Activated CD4-positive, CD25-positive, alpha-beta regulatory T cell treated with anti-CD3 and anti-CD28 coated beads, Interleukin-2, amount 50 U/mL, for 24 hours (primary cell): ENCODE measurements at regions not wholly inside any gene's neighbourhood (a gene's known extent, or its start where the extent isn't known, plus 50 kb on each side); places are given as distances from the start of the nearest gene placed in this dataset.

Experiments used
- ATAC-seq, 2 donors: fragments of 150-1000 bp; cut with Tn5 transposase; one replicate each; pipeline ENCODE4 v1.10.0; 2021; ENCODE audit warnings: mild to moderate bottlenecking in 1 of 2, moderate library complexity in 1 of 2

DNA sequence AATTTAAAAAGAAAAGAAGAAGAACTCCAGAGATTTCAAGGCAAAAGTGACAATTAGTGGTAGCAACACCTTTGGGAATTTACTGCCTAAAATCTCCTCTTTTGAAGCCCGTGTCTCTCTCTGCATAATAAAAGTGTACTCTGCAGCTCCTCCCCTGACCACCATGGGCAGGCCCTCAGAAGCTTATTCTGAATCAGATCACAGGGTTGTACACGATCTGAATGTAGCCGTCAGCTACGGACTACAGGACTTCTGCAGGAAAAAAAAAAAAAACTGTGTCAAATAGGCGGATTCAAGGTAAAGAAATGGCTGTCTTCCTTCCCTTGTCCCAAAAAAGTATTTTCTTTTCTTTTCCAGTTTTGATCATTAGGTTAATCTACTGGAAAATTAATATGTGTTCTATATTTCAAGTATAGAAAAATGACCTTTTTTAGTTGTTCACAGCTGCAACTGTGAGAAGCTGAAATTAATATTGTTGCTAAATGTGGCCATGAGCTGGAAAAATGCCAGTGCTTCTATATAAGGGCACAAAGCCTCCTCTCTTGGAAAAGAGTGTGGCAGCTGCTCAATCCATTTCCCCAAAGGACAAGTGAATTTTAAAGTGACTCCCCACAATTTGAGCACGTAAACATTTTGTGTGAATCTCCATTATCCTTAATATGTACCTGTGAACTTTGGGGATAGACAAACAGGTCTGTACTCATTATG, 397.4 kb downstream of the C6orf118 start:
- no peak for ATAC-seq

DNA sequence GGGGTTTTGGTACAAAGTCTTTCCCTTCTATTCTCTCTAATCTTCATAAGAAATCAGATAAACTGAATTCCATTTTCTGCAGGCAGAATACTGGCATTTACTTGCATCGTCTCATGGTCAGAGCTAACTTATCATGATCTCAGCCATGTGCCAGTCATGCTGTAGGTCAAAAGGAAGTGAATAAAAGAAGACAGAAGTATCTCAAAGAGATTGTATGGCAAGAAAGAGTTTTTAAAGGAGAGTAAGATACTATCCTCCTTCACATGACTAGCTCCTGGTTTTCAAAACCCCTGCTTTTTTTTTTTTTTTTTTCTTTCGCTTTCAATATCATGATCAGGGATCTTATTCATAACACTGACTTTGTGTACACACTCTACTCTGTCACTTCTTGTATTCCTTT, 398.3 kb downstream of the C6orf118 start:
- ATAC-seq: no peak

DNA sequence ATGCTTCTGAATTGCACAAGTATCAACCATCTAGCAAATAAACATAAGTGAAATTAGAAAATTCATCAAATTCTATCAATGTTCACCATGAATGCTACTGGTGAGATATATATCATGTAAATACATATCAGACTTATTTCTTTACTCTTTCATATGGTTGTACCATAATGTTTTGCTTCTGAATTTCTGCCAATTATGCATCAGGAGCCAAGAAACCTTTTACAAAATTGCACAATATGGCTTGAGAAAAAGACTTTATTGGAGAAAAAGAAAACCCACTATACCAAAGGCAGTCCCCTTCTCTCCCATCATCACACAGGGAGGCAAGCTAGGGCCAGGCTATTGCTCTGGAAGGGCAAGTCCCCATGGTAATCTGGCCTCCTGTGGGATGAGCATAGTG, 402.6 kb downstream of the C6orf118 start:
- ATAC-seq: no peak

DNA sequence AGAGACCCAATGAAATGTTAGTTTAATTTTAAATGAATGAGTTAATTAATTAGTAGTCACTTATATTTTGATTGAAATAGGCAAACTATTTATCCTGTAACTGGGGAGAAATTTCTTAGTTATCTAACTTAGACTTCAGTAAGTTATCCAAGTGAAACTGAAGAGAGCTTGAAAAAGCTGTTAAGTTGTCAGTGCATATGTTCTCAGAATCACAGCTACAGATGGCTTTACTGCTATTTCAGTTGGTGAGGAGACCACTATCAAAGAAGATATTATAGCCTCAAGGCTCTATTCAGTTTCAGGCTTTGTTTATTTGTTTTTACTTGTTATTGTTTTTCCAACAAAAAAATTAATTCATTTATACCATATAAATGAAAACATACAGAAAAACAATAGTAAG, 404.1 kb downstream of the C6orf118 start:
- ATAC-seq: no peak

DNA sequence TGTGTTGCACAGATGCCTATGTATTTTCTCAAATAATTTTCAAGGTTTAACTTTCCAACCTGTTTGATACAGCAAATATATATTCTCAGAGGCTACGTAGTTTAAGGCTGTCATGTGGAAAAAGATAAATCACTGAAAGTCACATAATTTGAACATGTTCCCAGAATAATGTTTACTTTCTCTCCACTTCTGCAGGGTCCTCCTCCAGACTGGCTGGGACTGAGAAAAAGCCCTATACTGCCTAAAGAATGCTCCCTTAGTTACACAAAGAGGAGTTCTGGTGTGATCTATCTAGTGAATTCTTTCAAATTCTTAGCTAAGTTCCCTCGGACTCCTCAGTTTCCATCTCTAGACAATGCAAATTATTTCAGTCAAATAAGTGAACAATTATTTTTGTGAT, 411.0 kb downstream of the C6orf118 start:
- ATAC-seq: no peak

DNA sequence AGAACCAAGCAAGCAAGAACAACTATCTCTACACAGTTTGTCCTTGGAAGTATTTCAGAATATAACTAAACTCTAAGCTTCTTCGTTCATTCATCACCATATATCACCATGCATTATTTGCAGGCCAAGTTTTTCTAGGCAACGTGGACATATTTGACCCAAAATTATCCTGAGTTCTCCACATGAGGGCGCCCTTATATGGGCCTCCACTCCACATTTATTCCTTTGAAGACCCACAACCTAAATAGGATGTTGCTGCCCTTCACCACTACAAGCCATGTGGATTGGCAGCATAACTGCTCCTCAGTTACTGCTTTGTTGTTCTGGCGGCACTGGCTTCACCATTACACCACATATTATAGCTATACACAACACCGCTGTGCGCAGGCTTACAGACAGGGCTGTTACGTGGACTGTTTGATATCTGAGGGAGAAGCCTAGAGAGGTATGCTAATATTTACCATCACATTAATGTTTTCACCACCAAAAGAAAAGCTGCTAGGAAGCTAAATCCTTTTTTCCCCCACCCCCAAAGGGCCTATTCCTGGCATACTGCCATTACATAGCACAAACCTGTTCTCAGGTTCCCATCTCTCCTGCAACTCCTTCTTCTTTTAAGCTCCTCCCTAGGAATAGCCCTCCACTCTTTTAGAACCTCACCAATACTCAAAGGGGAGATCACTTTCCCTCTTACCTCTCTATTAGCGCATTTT, 411.7 kb downstream of the C6orf118 start:
- ATAC-seq: no peak

DNA sequence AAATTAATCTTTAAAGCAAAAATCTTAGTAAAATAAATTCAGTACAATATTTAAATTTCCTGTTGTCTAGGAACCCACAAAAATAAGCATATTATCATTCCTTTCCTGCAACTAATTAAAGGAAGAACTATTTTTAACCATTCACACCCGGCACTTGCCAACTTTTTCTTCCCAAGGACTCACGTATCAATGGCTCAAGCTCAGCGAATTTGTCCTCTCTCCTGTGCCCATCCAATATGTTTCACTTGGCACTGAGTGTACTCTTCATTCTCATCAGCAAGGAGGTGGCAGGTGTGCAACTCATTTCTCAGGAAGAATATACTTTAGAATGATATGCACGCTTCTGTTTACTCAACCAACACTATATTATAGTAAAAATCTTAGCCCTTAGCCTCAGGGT, 419.4 kb downstream of the C6orf118 start:
- no peak for ATAC-seq

DNA sequence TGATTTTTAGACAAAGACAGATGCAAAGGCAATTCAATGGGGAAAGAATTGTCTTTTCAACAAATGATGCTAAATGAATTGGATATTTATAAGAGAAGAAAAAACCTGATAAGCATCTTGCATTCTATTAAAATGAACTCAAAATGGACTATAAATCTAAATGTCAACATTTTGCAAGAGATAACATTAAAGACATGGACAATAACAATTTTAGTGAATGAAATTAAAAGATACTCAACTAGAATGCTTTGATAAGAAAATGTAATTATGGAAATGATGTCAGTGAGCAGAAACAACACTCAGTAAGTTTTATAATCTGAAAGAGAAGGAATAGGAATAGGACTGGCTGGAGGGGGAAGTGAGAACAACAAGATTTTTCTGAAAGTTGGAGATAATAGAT, 421.7 kb downstream of the C6orf118 start:
- ATAC-seq: no peak

DNA sequence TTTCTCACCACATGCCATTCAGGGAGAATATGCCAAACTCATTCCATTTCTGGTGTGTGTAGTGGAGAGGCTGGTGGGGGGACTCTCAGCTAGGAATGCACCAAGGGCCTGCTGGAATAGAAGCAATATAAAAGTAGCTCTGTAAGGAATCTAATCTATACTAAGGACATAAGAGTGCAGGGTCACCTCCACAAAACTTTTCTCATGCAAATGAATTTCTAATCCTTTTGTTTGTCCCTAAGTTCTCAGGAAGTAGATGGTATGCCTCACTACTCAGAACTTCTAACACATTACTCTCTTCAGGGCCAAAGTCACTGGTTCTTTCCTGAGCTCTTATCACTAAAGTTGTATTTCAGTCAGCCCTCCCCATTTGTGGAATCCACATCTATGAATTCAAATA, 427.2 kb downstream of the C6orf118 start:
- no peak for ATAC-seq

DNA sequence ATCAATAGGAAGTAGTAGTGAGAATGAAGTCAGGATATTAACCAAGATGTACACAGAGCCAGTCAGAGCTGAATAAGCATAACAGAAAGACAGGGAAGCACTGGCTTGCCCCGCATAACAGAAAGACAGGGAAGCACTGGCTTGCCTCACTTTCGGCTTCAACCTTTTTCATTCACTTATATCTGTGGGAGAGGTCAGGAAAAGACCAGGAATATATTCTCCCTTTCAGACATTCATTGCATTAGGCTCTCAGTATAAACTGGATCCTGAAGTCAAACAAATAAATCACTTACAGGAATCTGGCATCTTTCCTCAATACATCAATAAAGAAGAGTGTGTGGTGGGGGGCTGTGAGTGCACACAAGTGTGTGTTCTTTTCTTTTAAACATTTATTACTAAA, 437.6 kb downstream of the C6orf118 start:
- ATAC-seq: no peak

DNA sequence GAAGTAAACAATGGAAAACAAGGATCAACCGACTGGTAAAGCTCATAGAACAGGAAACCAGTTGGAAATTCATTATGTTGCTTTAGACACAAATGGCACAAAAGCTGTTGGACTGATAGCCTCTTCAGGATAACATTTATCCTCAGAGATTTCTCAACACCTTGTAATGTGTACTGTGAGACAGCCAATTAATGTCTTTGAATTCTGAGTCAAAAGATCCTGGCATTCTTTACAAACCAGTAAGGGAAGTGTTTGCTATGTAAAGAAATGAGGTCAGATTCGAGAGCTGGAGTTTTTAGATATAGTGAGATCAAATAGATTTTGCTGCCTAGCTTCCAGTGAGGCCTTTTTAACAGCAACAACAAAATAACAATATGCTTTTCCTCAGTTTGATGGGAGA, 439.2 kb downstream of the C6orf118 start:
- ATAC-seq: no peak

DNA sequence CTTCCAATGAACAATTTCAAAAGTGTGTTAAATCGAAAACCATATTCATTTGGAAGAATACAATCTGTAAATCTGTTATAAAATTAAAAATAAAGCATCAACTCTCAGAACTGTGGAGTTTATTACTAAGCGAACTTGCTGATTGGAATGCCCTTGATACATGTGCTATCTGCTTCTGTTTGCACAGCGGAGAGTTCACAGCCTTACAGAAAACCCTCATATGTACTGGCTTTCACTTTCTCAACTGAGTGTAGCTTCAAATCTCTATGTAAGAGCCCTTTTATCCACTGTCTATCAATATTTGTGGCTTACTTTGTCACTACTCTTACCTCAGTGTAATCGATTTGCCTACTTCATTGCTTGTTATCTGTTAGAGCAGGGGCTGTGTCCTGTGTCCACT, 447.4 kb downstream of the C6orf118 start:
- ATAC-seq: no peak

DNA sequence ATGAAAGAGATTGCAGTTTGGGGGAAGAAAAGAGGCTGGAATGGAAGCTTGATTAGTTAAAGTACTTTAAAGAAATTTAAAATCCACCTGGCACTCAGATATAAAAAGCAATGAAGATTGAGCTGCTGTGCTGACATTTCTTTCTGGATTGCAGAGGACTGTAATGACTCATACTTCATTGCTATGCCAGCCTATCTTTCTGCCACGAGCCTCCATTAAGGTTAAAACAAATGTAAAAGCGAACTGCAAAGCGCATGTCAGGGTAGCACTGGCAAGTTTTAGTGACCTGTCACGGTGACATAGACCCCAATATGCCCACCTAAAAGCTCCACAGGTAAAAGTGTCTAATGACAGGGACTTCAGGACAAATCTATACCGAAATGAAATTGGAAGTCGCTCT, 449.6 kb downstream of the C6orf118 start:
- ATAC-seq: no peak

DNA sequence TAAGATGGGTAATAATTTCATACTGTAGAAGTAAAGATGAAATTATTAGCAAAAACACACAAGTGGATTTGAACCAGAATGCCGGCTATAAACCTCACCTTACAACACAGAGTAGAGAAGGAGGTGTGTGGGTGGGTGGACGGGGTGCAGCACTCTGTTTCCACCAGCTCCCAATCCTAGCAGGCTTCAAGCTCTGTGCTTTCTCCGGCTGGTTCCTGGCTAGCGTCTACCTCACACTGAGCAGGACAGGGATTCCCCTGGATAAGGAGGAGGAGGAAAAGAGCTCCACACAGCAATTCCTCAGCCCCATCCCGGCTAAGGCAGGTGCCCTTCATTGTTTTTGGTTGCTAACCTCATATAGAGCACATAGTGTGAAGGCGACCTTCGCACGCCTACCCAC, 453.3 kb downstream of the C6orf118 start:
- ATAC-seq: no peak

DNA sequence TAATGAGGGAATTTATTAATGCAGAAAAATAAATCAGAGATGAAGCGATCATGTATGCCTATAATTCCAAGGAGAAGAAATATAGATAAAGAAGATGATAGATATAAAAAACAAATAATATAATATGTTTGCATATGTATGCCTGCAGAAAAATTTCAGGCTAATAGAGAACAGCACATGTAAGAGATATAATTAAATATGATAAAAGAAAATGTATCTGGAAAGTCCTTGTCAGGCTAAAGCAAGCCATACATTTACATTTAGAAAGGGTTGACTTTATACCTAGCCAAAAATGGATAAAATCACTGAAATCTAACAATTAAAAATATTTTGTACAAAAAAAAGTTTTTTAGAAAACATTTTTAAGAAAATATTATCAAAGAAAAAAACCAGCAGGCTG, 454.1 kb downstream of the C6orf118 start:
- no peak for ATAC-seq

DNA sequence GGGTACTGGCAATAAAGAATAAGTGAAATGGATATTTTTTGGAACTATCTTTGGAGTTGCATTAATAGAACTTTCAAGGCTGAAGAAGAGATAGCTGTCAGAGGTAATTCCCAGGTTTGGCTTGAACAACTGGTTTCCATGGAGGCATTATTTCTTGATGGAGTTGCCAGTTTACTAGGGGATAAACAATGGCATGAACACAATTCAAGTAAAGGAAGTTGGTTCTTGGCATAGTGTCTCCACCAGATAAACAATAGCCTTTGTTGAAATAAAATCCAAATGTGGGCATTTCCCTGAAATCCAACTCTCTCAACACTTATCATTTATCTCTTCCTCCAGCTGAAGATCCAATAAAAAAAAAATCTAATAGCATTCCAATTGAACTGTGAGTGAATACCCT, 454.9 kb downstream of the C6orf118 start:
- ATAC-seq: no peak

DNA sequence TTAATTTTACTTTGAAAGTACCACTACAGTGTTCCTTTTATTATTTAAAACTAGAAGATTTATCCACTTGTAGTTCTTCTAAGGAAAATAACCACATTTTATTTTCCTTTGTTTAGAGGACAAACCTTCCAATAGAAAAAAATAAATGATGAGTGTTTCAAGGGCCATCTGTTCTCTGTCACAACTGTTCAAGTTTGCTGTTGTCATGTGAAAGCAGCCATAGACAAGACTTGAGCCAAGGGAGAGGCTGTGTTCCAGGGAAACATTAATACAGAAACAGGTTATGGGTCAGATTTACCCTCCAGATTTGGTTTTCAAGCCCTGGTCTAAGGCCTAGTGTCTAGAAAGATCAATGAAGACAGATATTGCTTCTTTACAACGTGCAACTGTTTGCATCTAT, 463.6 kb downstream of the C6orf118 start:
- ATAC-seq: no peak

DNA sequence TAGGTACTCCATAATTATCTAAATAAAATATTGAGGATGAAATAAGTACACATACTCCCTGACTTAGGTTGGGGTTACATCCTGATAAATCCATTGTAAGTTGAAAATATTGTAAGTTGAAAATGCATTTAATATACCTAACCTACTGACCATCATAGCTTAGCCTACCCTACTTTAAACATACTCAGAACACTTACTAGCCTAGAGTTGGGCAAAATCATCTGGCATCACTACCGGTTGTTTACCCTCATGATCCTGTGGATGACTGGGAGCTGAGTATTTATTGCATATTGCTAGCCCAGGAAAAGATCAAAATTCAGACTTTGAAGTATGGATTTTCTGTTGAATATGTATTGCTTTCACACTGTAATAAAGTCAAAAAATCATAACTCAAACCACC, 467.3 kb downstream of the C6orf118 start:
- no peak for ATAC-seq

DNA sequence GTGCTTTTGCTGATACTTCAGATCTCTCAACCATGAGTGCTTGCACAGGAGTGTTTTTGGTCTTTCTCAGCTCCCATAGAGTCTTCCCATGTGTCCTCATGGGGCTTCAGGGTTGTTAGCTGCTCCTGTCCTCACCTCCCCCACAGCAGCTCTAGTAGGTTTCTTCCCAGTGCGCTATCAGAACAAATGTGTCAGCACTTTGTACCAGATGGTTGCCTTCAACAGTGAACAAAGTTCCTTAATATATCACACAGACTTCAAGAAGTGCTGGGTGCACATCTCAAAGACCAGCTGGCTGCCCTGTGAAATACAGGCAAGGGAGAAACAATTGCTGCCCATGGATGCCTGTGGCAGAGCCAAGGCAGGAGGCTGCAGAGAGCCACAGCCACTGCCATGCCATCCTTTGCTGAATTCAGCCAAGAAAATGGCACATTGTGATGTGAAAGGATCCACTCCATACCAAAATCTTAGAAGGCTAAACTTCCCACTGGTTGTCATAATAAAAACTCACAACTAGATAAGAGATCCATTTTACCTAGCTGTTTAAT, 471.3 kb downstream of the C6orf118 start:
- no peak for ATAC-seq

DNA sequence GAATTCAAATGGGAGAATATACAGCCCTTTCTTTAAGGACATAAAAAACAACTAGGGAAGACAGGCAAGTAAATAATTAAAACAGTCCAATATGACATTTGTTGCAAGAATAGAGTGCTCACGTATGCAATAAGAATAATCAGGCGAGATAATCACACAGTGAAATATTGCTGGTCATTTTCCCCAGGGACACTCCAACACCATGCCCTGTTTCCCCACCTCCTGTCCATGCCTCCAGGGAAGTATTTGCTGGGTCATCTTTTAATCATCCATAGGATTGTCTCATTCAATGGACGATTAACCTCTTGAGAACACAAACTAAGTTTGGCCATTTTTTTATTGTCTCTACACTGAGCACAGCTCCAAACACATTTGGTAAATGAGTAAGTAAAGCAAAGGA, 472.9 kb downstream of the C6orf118 start:
- ATAC-seq: no peak

DNA sequence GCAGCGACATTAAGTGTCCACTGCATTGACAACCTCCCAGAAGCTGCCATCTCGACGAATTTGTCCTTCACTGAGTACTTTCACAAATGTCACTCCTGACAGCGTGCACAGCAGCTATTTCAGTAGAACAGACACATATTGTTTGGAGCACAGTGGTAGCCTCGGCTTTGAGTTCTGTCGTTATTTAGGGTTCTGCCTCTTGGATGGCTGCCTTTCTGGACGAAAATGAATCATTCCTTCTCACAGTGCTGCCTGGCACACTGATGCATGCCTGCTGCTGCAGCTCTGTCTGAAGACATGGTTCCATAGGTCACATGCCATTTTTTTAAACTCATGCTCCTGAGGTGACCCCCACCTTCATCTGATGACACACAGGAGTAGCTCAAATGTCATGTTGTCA, 477.0 kb downstream of the C6orf118 start:
- ATAC-seq: no peak

DNA sequence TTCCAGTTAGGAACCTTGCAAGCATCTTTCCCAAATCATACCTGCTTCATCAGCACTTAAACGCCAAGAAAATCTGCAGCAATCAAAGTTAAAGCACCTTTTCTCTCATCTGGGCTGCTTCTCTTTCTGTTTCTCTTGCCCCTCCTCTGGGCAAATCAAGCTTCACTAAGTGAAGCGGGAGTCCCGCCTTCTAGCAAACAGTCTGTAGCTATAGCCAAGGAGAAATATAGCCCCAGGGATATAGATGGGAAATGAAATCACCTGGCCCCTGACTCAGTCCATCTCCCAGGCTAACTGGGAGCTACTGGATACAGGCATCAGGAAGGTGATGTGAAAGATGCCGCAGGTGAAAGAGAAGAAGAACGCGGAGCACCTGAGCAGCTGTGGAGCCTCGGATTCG, 481.9 kb downstream of the C6orf118 start:
- ATAC-seq: no peak

DNA sequence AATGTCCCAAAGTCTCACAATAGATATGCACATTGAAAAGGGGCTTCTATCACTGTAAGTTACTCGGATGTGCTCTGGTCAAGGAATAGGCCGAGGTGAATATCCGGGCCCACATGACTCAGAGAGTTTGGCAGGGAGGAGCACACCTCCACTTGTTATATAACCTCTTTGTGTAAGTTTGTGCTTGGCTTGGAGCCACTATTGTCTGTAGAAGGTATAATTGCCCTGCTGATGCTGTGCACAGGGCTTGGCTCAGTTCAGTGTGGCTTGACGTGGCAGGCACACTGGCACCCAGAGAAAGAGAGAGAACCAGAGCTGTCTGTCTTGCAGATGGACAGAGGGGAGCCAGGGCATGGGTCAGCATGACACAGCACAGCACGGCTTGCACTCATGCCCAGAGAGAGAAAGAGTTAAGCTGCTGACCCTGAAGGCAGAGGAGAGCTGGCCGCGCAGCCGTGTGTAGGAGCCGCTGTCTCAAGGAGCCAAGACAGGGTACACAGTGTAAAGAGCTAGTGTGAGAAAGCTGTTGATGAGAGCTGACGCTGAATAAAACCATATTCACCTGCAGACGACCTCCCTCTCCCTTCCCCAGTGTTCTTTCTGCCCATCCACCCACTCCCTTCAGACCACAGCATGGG, 482.5 kb downstream of the C6orf118 start:
- no peak for ATAC-seq

DNA sequence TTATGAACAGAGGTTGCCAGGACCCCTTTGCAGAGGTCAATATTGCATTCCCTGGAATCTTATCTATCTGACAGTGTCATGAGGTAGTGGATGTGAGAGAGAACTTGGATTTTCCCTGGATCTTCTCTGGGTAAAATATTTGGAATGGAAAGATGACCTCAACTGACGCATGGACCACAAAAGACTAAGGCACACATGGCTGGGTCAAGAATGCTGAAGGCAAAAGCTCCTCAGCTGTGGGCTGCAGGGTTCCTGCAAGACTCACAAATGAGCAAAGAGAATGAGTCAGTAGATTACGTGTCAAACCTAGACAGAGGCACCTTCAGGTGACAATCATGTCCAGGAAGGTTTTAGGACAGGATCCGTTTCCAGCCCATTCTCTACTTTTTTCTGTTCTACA, 484.0 kb downstream of the C6orf118 start:
- ATAC-seq: no peak
